Epidermal melanocyte (primary cell): ENCODE measurements at regions not wholly inside any gene's neighbourhood (a gene's known extent, or its start where the extent isn't known, plus 50 kb on each side); places are given as distances from the start of the nearest gene placed in this dataset.
"Not testable (repeated sequence)": the region's sequence is repeated elsewhere in the genome, so short reads cannot be mapped to it uniquely, and the experiment has no call there.

Source experiments
- DNase-seq: peaks from one replicate; pipeline ENCODE4 v3.0.0; 2011; ENCODE audit warnings: low spot score; ENCODE audit not compliant: insufficient read length

DNA sequence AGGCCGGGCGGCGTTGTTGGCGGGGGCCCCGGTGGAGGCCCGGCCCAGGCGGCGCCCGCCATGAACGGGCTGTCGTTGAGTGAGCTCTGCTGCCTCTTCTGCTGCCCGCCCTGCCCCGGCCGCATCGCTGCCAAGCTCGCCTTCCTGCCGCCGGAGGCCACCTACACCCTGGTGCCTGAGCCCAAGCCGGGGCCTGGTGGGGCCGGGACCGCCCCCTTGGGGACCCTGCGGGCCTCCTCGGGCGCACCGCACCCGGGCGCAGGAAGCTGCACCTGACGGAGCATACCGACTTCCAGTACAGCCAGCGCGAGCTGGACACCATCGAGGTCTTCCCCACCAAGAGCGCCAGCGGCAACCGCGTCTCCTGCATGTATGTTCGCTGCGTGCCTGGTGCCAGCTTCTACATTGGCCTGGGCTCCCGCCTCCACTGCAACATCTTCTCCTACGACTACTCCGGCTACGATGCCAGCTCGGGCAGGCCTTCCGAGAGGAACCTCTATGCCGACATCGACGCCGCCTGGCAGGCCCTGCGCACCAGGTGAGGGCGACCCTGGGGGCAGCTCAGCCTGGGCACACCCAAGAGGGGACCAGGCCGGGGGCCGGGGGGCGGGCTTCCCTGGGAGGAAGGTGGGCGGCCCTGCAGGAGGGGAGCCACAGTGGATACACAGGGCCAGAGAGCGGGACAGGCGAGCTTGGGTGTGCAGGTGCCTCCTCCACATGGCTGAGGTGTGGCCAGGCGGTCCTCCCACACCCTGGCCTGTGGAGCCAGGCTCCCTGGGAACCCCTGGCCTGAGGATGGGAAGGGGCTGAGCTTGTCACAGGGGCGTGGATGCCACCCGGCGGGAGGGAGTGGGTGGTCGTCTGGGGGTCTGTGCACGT, 201.6 kb downstream of the USP22 start:
- DNase-seq: not testable (repeated sequence)

GRCh38 chr17:20842012-20842411, 200.8 kb downstream of the USP22 start:
- DNase-seq: not testable (repeated sequence)

GRCh38 chr17:20843261-20843660, 199.6 kb downstream of the USP22 start:
- DNase-seq: not testable (repeated sequence)

- DNase-seq: not testable (repeated sequence)
These were observed 198.8 kb downstream of the USP22 start for GRCh38 chr17:20843799-20844553.

DNA sequence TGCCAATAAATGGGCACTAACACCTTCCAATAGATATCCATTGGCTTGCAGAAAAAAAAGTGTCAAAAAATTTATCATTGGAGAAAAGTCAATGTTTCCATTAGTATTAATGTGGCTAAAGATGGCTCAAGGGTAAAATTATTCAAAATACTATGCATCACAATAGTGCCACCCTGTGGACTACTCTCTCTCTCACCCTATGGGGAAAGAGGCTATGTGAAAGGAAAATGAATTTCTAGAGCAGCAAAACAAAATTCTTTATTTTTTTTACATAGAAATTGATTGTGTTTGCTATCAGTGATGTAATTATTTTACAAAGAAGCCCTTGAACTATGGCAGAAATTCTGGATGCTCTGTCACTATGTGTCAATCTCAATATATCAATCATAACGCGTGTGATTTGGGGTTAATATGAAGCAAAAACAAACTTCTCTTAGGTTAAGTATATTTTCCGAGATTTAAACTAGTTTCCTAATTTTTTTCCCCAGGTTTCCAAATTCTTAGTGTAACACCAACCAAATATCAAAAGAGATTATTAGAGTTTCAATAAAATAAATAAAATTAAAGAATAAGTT, 193.9 kb downstream of the USP22 start:
- DNase-seq: not testable (repeated sequence)

DNA sequence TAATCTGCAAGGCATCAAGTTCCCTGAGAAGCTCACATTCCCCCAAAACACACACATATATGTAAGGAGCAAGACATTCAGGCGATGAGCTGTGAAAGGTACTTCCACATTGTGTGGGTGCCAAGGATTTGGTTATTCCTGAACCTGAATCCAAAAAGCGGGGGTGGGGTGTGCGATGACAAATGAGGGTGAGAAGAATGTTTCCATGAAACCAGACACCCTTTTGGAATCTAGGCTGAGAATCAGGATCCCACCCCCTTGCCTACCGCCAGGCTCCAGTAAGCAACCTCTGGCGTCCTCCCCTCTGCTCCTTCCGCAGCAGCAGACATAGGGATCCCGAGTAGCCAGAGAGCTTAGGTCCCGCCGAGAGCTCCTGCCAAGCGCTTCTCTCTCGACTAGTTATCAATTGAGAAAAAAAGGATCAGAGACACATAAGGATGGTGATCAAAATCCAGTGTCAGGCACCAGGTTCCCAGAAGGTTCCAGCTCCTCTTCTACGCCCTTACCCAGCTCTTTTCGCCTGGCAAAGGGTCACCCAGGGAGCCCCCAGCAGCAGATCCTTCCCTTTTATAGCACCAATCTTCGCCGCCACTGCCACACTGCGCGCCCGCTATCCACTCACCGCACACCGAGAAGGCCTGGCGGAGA, 191.1 kb downstream of the USP22 start:
- DNase-seq: not testable (repeated sequence)

DNA sequence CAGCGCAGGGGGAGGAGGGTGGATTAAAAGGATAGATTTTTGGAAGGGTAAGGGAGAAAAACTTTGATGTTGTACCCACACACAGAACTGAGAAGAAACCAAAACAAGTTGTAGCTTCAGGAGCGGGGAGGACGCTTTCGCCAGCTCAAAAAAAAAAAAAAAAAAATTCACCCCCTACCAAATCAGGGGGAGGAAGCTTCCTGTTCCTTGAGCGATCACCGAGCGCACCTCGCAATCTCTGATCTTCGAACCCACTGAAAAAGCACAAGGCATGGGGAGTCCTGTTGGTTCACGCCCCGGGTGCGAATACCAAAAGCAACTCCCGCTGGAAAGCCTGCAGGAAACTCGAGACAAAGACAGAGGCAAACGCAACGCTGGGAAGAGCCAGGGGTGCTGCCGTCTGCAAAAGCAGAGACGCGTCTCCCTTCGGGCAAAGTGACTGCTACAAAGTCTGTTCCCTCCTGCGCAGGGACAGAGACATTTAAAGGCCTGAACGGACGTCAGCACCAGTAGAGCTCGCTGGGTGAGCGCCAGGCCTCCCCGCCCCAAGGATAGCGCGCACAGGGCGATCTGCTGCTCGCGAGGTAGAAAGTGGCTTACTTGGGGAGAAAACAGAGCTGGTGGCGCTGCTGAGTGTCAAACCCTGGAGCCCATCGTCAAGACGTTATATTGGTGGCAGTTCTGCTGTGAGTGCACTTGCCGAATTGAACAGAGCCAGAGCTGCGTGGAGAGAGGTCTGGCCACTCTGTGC, 190.4 kb downstream of the USP22 start:
- DNase-seq: no peak

- DNase-seq: no peak
These were observed 189.8 kb downstream of the USP22 start for GRCh38 chr17:20852990-20853370.

- DNase-seq: not testable (repeated sequence)
These were observed 186.8 kb downstream of the USP22 start for GRCh38 chr17:20855910-20856470.

DNA sequence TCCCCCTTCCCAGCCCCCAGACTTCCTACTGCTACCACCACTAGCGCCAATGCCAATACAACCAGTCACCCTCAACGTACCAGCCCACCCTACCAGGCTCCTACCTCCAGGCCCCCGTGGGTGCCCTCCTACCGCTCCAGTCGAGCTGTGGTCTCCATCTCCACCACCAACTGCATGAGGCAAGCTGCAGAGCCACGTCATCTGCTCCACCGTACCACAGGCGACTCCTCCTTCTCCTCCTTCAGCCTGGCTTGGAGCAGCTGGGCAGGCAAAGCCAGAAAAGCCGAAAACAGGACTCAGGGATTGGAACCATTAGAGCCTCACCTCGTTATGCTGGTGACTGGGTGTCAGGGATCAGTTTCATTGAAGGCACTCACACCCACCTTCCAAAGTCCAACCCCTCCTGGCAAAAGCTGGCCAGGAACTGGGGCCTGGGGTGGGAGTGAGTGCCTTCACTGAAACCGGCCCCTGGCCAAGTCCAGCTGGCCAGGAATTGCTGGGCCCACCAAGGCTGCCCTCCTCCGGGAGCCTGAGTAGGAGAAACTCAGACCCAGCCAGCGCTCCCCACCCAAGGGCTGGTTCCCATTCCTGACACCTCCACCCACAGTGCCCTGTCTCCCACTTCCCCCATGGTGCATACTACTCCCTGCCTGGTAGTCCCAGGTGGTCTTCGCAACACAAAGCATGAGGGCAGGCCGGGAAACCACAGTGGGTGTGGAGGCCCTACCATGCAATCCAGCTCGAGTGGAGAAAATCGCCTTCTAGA, 176.2 kb downstream of the USP22 start:
- DNase-seq: not testable (repeated sequence)

- not testable (repeated sequence) for DNase-seq
These were observed 175.3 kb downstream of the USP22 start for GRCh38 chr17:20867436-20867937.

DNA sequence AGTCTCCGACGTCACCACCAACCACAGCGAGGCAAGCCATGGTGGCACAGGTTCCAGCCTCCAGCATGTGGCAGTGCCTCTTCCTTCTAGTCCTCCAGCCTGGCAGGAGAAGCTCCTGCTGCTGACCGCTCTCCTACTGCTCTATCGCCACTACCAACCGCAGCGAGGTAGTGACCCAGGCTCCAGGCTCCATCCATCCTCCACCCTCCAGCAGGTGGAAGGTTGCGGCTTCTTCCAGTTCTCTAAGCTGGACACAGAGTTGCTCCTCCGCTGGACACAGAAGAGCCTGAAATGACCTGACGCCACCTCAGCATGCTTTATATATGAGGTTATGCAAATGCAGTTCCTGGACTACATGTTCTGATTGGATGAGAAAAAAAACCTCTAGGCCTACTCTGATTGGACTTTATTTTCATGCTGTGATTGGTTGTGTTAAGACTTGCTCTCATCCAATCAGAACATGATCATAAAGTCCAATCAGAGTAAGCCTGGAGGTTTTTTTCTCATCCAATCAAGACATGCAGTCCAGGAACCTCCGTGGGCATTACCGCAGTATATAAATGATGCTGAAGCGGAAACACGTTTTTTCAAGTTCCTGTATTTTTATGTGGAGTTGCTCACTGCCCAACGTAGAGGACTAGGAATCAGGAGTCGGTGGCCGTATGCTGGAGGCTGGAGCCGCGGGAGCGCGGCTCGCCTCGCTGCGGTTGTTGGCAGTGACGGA, 174.7 kb downstream of the USP22 start:
- not testable (repeated sequence) for DNase-seq

- DNase-seq: not testable (repeated sequence)
These were observed 174.2 kb downstream of the USP22 start for GRCh38 chr17:20868662-20869007.

GRCh38 chr17:20873173-20873572, 169.6 kb downstream of the USP22 start:
- not testable (repeated sequence) for DNase-seq

GRCh38 chr17:20873688-20874328, 169.0 kb downstream of the USP22 start:
- DNase-seq: not testable (repeated sequence)

DNA sequence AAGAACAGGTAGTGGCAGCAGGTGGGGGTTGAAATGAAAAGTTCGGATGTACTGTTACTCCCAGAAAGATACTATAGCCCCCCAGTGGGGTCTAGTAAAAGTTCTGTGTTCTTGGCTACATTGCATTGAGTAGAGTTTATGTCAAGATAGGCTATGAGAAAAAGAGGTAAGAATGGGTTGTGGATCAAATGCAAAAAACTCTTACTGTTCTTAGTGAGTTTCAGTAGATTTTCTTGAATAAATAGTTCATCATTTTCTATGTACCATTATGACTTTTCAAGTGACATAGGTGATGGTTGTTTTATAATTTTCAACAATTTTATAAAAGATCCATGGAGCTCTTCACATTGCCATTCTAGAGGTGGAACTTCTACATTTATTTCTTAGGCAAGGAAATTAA, 165.4 kb downstream of the USP22 start:
- DNase-seq: not testable (repeated sequence)

DNA sequence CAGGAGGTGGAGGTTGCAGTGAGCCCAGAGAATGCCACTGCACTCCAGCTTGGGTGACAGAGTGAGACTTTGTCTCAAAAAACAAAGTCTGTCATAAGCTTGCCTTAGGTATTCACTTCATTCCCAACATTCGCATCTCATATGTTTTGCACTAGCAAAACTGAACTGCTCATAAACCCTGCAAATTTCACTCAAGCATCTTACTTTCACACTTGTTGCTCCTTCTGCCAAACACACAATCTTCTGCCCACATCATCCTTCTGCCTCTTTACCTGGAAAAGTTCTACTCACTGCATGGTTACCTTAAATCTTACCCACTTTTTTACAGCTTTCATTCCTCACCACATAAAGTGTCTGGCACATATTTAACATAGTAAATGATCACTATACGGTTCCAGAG, 152.5 kb downstream of the USP22 start:
- DNase-seq: no peak

DNA sequence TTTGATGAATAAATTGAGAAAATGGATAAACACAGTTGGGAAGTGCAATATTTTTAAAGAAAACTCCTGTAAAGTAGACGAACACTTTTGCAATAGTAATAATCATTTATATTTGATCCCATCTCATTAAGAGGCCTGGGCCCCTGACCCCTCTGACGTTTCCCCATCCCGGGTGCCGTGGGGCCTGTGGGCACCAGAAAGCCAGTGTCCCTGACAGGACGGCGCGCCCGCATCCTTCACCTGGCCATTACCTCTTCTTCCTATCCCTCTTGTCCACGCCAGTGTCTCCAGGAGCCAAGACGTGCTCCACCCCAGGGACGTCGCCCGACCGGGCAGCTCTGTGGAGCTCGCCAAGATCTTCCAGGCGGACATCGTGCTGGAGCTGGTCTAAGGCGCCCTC, 147.4 kb downstream of the USP22 start:
- DNase-seq: not testable (repeated sequence)
